HG03103 (cell line): ENCODE measurements at regions not wholly inside any gene's neighbourhood (a gene's known extent, or its start where the extent isn't known, plus 50 kb on each side); places are given as distances from the start of the nearest gene placed in this dataset.
"Not testable (repeated sequence)": the region's sequence is repeated elsewhere in the genome, so short reads cannot be mapped to it uniquely, and the experiment has no call there.

Source experiments
- ATAC-seq: cut with Tn5 transposase; IDR thresholded peaks from one replicate; pipeline ENCODE4 v1.9.1; 2021; ENCODE audit warnings: low read depth; ENCODE audit not compliant: unreplicated experiment

DNA sequence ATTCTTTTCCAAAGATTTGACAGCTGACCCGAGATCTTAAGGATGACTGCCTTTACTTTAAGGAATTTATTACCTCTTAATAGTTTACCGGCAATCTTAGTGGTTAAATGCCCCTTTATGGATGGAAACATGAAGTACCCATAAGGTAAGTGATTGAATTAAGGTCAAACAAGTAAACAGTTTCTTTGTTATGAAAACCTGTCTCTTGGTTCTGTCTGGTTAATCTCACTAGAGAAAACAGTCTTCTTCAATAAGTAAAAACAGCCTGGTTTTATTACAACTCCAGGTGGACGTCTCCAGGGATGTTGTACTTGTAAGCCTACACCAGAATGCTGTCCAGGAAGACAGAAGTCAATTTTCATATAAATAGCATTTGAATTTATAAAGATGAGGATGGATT, 161.8 kb upstream of the MTPN start:
- ATAC-seq: no peak

DNA sequence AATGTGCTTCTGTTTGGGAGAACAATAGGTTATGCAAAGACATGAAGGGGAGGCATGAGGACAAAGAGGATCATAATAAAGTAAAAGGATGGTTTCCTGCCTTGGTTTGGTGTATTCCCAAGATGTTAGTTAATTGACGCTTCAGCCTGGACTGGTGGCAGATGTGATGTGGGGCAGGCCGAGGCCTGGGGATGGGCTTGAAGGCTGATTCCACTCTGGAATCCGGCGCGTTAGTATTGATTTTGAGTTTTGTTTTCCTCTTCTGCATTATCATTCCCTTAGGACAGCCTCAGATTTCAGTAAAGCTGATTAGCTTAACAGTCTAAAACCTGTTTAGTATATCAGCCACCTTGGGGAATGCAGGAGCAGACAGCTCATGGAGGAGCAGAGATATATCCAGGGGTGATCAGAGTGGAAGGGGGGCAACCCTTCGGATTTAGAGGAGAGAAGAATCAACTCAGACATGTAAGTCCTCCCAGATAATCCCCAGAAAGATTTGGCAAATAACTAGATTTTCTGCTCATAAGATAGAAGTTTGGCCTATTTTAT, 159.8 kb upstream of the MTPN start:
- no peak for ATAC-seq

DNA sequence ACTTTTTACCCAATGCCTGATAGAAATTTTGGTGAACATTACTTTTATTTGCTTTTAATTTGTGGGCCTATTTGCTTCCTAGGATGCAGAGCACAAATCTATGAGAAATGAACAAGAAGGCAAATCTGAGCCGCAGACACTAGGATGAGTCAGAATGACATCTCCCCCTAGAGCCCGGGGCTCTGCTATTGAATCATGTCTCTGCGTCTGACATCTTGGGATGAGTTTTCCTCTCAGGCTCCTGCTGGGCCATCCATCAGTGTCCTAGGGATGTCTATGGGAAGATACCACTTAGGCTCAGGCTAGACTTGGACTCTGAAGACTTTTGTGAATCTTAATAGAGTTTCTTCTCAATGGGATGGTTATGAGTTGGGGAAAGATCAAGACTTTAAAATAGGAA, 157.3 kb upstream of the MTPN start:
- no peak for ATAC-seq

DNA sequence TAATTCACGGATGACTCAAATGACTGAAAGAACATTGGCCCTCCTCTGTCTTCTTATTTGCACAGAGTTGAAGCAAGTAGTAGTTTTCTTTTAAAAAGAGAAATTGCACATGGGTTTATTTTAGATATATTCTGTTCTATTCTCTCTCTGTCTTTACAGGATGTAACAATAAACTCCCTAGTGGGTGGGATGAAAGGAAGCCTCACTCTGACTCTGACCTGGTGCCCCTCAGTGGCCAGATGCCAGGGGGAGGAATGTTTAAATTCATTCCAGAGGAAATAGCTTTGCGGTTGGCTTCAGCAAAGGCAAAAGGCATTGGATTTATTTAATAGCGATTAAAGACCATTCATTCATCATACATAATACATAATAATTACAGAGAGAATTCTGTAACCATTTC, 156.4 kb upstream of the MTPN start:
- ATAC-seq: no peak

DNA sequence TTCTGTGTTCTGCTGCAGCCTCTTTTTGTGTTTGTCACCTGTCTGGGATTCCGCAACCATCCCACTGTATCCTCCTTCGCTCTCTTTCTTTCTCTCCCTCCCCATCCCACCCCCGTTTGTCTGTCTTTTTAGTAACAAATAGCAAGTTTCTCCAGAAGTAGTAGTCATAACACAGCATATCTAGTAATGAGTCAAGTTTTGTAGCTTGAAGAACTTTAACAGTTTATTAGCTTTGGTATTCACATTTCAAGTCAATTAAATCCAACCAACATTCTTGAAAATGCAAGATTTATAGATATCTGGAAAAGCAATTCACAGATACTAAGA, 154.1 kb upstream of the MTPN start:
- no peak for ATAC-seq

DNA sequence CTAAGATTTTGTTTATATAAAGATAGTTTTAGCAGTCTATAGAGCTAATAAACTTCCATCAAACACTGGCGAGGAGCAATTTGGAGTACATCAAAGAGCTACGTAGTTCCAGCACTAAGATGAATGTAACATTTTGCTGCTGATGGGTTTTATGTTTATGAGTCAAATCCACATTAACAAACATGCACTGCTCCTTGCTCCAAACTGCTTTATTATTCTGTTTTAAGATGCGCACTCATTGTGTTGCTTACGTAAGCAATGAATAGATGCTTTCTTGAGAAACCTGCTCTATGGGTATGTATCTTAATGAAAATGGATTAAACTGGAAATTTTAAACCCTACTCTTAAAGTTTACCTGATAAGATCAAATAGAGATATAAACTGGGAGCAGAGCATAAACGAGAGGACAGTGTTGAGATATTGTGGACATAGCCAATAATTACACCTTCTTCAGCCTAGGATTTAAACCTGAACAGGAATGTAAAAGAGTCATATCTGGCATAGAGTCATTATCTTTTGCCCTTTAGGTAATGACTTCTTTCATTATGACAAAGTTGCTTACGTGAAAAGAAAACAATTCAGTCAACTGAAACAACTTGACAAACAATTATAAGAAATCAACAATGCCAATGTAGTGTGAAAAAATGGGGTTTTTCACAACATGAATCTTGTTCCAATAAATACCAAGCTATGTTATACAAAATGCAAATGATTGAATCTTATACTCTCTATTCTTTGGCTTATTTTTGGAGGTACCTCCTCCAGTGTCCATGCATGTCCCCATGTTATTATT, 153.5 kb upstream of the MTPN start:
- ATAC-seq: no peak

DNA sequence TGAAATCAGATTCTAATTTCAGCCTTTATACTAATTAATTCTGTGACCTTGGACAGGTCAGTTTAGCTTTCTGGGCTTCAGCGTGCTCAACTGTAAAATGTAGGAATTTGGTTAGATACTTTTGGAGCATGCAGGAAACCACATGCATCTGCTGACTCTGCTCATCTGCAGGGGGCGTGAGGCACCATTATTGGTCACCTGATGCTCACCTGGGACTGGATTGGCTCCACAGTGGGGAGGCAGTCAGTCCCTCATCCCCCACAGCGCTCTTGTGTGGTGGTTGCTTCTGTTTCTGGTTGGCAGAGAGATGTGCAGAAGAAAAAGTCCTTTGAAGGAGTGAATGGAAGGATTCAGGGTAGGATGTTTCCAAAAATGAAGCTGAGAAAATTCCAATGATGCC, 150.9 kb upstream of the MTPN start:
- no peak for ATAC-seq

DNA sequence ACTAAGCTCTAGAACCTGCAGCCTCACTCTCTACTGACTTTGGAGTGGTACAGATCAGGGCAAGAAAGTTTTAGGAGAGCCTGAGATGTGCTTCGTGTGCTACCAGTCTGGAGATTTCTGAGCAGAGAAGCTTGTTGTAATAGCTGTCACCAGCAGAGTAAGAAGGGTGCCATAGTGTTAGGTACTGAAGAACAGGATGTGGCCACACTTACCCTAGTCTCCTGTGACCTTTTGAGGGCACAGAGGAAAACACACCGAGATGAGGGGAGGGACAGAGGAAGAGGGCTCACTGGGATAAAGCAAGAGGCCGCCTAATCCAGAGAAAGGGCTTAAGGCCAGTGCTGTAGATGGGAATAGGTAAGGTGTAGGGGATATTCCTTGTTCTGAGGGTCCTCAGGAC, 146.2 kb upstream of the MTPN start:
- ATAC-seq: no peak

DNA sequence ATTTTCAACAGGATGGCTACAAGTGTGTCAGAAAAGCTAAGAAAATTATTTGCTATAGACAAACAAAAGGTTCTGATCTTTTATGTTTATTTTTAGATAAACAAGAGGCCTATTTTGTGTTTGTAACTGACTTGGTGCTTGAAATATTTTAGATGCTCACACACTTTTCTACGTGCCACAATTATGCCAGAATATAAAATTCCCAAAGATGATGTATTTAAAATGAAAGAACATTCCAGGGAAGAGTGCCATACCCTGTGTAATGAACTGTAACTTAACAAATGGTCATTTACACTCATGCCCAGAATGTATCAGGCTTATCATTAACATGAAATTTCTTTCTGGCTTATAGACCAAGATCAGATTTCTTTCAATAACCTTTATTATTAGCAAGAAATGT, 144.9 kb upstream of the MTPN start:
- no peak for ATAC-seq

DNA sequence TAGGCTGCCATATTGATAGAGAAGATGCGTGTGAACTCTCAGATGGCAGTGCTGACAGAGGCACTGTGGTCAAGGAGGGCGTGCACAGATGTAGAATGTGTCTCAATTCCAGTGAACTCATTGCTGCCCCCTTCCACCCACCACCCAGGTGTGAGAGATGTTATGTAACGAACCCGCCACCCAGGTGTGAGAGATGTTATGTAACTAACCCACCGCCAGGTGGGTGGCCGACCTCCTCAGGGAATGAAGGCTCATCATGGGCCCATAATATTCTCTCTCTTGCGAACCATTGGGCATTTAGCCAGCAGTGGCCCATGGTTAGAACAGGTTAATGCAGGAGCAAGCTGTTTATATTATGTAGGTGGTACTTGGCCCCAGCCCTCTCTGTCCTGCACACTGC, 140.4 kb upstream of the MTPN start:
- ATAC-seq: no peak

DNA sequence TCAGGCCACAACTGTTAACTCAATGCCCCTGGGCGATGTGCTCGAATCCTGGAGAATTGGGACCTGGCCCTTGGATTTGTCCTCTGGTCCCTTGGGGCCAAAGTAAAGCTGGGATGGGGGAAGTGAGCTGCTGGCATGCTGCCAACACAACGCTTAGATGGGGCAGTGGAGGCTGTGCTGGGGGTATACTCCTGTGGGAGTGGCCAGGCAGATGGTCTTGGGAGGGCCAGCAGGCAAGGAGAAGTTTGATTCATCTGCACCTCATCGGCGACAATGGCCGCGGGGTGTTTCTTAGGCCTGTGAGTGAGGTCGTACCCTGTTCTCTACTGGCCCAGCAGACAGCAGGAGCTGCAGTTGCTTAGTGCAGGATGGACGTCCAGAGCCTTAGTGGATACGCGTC, 139.0 kb upstream of the MTPN start:
- ATAC-seq: no peak

DNA sequence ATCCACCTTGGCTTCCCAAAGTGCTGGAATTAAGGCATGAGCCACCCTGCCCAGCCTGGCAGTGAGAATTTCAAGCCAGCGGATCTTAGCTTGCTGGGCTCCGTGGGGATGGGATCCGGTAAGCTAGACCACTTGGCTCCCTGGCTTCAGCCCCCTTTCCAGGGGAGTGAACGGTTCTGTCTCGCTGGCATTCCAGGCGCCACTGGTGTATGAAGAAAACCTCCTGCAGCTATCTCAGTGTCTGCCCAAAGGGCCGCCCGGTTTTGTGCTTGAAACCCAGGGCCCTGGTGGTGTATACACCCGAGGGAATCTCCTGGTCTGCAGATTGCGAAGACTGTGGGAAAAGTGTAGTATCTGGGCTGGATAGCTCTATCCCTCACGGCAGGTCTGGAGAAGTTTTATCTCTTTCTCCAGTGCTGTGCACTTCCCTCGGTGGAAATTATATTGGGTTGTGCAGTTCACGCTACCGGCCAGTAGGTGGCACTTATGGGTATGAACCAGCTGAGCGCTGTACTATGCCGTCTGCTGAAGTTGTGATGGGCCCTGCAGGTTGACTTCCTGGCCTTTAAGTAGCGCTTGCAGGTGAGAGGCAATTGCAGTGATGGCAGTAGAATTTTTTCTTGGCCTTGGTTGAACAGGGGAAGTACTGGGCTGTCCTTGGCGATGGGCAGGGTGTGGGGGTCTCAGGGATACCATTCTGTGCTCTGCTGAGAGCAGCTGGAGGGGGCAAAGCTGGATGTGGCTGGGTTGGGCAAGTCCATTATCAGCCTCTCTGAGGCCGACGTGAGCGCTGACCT, 138.0 kb upstream of the MTPN start:
- ATAC-seq: peak; percentile 98

DNA sequence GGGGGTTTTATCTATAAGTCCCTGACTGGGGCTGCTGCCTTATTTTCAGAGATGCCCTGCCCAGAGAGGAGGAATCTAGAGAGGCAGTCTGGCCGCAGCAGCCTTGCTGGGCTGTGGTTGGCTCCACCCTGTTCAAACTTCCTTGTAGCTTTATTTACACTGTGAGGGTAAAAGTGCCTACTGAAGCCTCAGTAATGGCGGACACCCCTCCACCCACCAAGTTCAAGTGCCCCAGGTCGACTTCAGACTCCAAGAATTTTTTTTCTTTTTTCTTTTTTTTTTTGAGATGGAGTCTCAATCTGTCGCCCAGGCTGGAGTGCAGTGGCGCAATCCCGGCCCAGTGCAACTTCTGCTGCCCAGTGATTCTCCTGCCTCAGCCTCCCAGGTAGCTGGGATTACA, 137.3 kb upstream of the MTPN start:
- ATAC-seq: not testable (repeated sequence)

DNA sequence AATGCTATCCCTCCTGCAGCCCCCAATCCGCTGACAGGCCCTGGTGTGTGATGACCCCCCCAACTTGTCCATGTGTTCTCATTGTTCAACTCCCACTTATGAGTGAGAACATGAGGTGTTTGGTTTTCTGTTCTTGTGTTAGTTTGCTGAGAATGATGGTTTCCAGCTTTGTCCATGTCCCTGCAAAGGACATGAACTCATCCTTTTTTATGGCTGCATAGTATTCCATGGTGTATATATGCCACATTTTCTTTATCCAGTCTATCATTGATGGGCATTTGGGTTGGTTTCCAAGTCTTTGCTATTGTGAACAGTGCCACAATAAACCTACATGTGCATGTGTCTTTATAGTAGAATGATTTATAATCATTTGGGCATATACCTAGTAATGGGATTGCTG, 131.9 kb upstream of the MTPN start:
- not testable (repeated sequence) for ATAC-seq

DNA sequence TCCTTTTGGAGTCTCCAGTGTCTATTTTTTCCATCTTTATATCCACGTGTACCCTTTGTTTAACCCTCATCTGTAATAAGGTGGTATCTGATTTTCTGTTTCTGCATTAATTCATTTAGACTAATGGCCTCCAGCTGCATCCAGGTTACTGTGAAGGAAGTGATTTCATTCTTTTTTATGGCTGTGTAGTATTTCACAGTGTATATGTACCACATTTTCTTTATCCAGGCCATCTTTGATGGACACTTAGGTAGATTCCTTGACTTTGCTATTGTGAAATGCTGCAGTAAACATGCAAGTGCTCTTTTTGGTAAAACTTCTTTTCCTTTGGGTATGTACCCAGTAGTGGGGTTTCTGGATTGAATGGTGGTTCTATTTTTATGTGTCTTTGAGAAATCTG, 128.0 kb upstream of the MTPN start:
- ATAC-seq: no peak

DNA sequence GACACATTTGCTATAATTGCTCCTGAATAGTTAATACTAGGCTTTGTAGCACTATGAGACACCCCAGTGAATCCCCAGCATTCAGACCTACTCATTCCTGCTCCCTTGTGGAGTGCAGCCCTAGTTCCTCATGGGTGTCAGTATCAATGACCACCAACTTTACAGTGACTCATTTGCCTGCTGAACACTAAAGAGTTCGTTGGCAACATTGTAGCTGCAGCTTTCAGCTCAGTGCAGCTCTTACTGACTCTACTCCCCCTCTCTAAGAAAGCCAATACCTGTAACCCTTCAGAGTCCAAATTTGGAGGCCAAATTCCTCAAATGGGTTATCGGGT, 127.1 kb upstream of the MTPN start:
- ATAC-seq: no peak

DNA sequence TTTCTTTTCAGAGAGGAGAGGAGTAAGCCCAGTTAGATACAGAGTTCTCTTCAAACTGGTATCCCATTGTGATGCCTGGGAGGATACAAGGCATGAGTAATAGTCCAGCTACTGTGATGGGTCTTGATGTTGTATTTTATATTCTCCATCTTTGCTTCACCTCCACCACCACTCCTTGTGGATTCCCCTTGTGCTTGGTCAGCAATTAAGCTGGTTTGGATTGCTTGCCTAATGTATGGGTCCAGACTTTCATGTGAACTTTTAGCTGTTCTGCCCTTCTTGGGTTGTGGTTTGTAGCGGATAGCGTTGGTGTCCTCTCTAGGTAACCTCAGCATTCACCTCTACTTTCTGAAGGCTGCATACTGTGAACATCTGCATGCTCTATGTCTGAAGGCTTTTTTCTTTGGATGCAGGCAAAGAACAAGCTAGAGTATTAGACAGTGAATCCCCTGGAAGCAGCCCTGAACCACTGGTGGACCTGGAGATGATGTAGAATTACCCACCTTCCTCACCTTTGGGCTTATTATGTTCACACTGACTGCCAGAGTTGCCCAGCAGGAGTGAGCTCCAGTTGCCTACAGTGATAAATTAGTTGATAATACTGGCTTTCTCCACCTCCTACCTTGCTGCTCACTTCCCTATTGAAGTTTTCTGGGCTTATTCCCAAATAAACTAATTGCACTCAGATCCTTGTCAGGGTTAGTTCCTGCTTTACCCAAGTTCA, 126.5 kb upstream of the MTPN start:
- no peak for ATAC-seq

DNA sequence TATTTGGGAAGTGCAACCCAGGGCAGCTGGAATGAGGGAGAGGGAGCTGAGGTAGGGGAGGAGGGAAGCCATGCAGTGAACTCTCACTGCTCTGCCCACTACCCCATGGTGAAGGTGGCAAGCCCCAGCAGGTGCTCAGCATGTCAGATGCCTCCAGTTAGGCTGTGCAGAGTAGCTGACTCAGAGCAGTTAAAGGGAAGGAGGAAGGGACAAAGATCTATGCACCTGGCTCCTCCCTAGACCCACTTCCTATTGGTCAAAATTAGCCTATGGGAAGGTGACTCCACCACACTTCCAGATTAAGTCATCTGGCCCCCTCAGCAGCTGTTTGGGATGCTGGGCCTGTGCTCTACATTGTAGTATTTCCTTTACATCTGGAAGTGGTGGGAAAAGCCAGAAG, 125.7 kb upstream of the MTPN start:
- ATAC-seq: peak; percentile 54

DNA sequence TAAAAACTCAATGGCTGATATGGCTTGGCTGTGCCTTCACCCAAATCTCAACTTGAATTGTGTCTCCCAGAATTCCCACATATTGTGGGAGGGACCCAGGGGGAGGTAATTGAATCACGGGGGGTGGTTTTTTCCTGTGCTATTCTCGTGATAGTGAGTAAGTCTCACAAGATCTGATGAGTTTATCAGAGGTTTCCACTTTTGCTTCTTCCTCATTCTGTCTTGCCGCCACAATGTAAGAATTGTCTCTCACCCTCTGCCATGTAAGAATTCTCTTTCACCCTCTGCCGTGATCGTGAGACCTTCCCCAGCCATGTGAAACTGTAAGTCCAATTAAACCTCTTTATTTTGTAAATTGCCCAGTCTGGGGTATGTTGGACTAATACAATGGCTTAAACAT, 115.6 kb upstream of the MTPN start:
- not testable (repeated sequence) for ATAC-seq

DNA sequence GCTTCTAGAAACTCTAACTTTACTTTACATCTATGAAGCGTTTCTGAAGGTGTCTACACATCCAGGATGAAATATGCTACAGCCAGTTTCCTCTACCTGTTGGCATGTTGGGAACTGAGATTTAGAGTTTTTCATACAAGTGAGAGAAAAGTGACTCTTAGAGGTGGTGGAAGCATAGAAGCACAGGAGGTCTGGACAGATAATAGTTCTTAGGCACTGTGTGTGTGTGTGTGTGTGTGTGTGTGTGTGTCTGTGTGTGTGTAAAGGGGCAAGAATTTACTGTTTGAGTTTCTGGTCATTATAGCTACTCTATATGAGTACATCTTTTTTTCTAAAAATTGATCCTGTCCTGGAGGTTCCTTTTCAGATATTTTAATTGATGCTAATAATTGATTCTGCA, 110.7 kb upstream of the MTPN start:
- no peak for ATAC-seq

DNA sequence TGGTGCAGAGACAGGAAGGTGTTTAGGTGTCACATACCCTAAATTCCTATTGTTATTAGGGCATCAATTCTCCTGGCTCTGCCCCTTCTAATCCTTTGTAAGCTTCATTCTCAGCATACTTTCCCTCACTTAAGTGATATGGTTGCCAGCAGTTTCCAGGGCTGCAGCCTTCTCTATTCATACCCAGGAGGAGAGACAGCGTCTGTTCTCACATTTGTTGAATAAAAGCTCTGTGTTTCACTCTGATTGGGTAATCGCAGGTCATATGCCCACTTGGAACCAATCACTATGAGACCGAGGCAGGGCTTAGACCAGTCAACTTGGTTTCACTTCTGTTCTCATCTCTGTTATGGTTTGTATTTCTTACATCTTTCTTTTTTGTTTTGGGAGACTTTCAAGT, 109.6 kb upstream of the MTPN start:
- ATAC-seq: peak; percentile 98
